Body of pancreas (tissue), 4 donors: ENCODE measurements at regions not wholly inside any gene's neighbourhood (a gene's known extent, or its start where the extent isn't known, plus 50 kb on each side); places are given as distances from the start of the nearest gene placed in this dataset.

Source experiments
- ATAC-seq: fragments of 150-250 bp; one replicate; pipeline ENCODE4 v1.9.1; 2016
- DNase-seq, 4 donors: peaks; one replicate each; pipeline ENCODE4 v3.0.0-alpha.2; 2019
- H3K27ac ChIP-seq, 4 donors: fragments of 200-600 bp; sonication (generic); 1 replicate in 3 of 4; 2 replicates in 1 of 4; pipeline versions ENCODE4 v1.5.1 to v1.6.1; 2016 to 2019; ENCODE audit warnings: mild to moderate bottlenecking in 1 of 4, mixed read lengths in 1 of 4, moderate library complexity in 1 of 4
- H3K27me3 ChIP-seq, 2 donors: fragments of 200-600 bp; sonication (generic); one replicate each; pipeline ENCODE4 v1.6.0; 2016; ENCODE audit warnings: mild to moderate bottlenecking in 1 of 2
- H3K36me3 ChIP-seq, 2 donors: fragments of 200-600 bp; sonication (generic); replicated peaks in 1 of 2; 2 replicates each; pipeline ENCODE4 v1.5.1; 2016; ENCODE audit warnings: low read depth in 2 of 2; ENCODE audit not compliant: insufficient read depth in 1 of 2
- H3K4me1 ChIP-seq: fragments of 200-600 bp; sonication (generic); one replicate; pipeline ENCODE4 v1.6.0; 2016
- H3K4me3 ChIP-seq, 2 donors: fragments of 200-600 bp; sonication (generic); 1 replicate in 1 of 2; 2 replicates in 1 of 2; pipeline ENCODE4 v1.5.1; 2016 to 2019
- H3K9me3 ChIP-seq, 3 donors: fragments of 200-600 bp; sonication (generic); 1 replicate in 2 of 3; 2 replicates in 1 of 3; pipeline ENCODE4 v1.5.1; 2016
- CTCF ChIP-seq, 7 experiments: fragments of 450-650 bp in 4 of 7; fragments of 200-600 bp in 3 of 7; sonication (generic) in 3 of 7; IDR thresholded peaks; one replicate each; pipeline ENCODE4 v1.5.1; 2016 to 2019; ENCODE audit warnings: antibody characterized with exemption in 7 of 7
- POLR2A ChIP-seq, 3 donors: fragments of 450-650 bp; IDR thresholded peaks; one replicate each; pipeline ENCODE4 v1.6.1; 2016; ENCODE audit warnings: antibody characterized with exemption in 3 of 3, mild to moderate bottlenecking in 2 of 3
- WGBS, 2 donors: methylation state at CpG; one replicate each; pipeline ENCODE4 v1.1.5; 2017; 5-methylcytosine and 5-hydroxymethylcytosine counted together
- intact Hi-C: fragments of 100-400 bp; cut with DNase I; formaldehyde crosslinking; loops from one replicate; pipeline ENCODE4 v1.15.1; 2023

DNA sequence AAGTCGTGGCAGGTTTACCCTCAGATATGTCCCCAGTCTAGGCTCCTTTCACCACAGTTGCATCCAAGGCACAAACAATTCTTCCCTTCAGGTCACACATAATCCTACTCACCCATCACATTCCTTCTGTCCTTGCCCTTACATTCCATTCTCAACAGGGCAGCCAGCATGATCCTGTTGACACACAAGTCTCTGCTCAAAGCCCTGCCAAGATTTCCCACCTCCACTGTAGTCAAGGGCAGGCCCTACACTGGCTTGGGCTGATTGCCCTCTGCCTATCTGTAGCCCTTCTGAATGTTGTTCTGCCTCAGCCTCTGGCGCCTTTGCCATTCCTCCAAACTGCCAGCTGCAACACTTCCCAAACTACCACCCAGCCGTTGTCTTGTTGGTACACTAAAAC lies 187.9 kb upstream of the AKR1E2 start:
- Histone ChIP-seq H3K9me3 (no peaks in the 10 kb centered on the region), H3K36me3 (no peaks in the 10 kb centered on the region), H3K27me3 (no peaks in the 10 kb centered on the region), H3K4me3 (no peak overlapping the region), H3K4me1 (no peaks in the 10 kb centered on the region), H3K27ac (no peak overlapping the region)
- DNase-seq (peak in 1 of 4 donors; percentile 14), ATAC-seq (no peak)
- intact Hi-C loops = no loop called here
- no peak for TF ChIP-seq CTCF (IDR thresholded peaks at IDR 0.05)
- no peak for TF ChIP-seq POLR2A (IDR thresholded peaks at IDR 0.05)
- 42 to 47% methylated on average over 3 of the region's 3 CpGs for WGBS, 2 donors

DNA sequence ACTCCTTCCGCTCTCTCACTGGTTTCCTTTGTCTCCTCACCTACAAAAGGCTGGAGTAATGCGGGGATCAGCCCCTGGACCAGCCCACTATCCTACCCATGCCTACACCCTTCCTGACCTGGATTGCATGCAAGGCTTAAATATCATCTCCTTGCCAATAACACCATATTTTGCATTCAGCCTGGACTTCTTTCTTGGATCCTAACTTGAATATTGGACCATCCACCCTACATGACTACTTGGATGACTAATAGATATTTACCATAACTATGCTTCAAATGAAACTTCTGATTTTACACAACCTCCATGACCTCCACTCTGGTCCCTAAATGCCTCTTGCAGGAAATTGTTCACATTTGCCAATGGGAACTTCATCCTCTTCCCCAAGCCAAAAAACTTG lies 188.3 kb upstream of the AKR1E2 start:
- no peak for ATAC-seq
- 81 to 85% methylated on average over 2 of the region's 2 CpGs for WGBS, 2 donors
- no peak for DNase-seq
- TF ChIP-seq POLR2A (IDR thresholded peaks at IDR 0.05) (no peak), CTCF (IDR thresholded peaks at IDR 0.05) (no peak)
- intact Hi-C loops = no loop called here
- no peak overlapping the region for H3K4me3 ChIP-seq
- no peaks in the 10 kb centered on the region for H3K27me3 ChIP-seq
- no peaks in the 10 kb centered on the region for H3K36me3 ChIP-seq
- H3K9me3 ChIP-seq = no peaks in the 10 kb centered on the region
- H3K4me1 ChIP-seq = no peaks in the 10 kb centered on the region
- no peak overlapping the region for H3K27ac ChIP-seq

DNA sequence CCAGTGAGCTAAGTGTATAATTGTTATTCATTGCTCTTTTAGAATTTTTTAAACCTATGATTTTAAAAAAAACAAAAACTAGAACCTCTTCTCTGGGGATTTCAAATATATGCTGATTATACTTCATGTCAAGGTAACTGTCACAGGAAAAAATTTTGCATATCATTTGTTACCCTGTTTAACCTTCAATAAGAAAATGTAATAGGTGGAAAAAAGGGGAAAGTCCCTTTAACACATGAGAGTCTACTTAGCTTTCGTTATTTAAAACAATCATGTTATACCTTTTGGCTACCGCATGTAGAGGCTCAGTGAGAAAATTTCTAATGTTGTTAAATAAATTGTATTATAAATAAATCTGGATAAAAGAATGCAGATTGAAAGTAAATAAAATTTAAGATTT lies 190.1 kb upstream of the AKR1E2 start:
- Histone ChIP-seq H3K4me1 (no peaks in the 10 kb centered on the region), H3K27ac (no peak overlapping the region), H3K9me3 (no peaks in the 10 kb centered on the region), H3K27me3 (no peaks in the 10 kb centered on the region), H3K4me3 (no peak overlapping the region), H3K36me3 (no peaks in the 10 kb centered on the region)
- no peak for ATAC-seq
- TF ChIP-seq CTCF (IDR thresholded peaks at IDR 0.05) (no peak), POLR2A (IDR thresholded peaks at IDR 0.05) (no peak)
- 73 to 83% methylated on average over 2 of the region's 2 CpGs for WGBS, 2 donors
- no peak for DNase-seq
- intact Hi-C loops = no loop called here

DNA sequence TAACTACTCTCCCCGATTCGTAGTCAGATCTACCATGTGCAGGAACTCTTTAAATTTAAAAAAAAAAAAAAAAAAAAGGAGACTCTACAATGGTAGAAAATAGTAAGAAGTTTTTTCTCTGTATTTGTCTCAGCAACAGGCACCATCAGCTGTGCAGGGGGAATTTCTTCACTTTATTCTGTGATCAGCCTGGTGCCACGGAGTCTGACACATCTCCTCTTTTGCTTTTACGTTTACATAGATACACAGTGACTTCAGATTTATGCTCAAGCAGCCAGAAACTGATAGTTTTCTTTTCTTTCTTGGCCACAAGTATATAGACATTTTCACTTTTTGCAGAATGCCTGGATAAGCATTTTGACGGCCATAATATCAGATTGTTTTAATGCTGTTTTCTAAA lies 190.6 kb upstream of the AKR1E2 start:
- 57 to 58% methylated on average over 5 of the region's 5 CpGs for WGBS, 2 donors
- intact Hi-C loops = no loop called here
- ATAC-seq = no peak
- no peaks in the 10 kb centered on the region for H3K27me3 ChIP-seq
- H3K9me3 ChIP-seq = no peaks in the 10 kb centered on the region
- H3K36me3 ChIP-seq = no peaks in the 10 kb centered on the region
- H3K27ac ChIP-seq = no peak overlapping the region
- no peaks in the 10 kb centered on the region for H3K4me1 ChIP-seq
- DNase-seq = no peak
- TF ChIP-seq POLR2A (IDR thresholded peaks at IDR 0.05) (no peak), CTCF (IDR thresholded peaks at IDR 0.05) (no peak)
- no peak overlapping the region for H3K4me3 ChIP-seq

DNA sequence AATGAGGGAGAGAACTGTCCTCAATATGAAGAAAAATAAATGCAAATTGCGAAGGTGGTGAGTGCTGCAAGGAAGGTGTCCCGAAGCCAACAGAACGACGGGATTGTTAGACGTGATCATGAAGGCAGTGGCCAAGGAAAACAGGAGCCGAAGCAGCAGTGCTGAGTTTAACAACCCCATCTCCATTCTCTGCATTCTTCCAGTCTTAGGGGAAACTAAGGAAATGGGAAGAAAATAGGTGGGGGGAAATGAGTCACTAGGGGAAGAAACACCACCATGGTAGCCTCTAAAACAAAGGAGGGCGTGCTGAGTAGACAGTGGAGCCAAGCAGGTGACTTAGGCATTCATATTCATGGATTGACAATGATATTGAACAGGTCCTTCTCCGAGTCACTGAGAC lies 192.2 kb upstream of the AKR1E2 start:
- DNase-seq = no peak
- no peaks in the 10 kb centered on the region for H3K27me3 ChIP-seq
- no peak overlapping the region for H3K27ac ChIP-seq
- H3K36me3 ChIP-seq = no peaks in the 10 kb centered on the region
- H3K4me3 ChIP-seq = no peak overlapping the region
- H3K9me3 ChIP-seq = no peaks in the 10 kb centered on the region
- intact Hi-C loops = no loop called here
- no peaks in the 10 kb centered on the region for H3K4me1 ChIP-seq
- no peak for TF ChIP-seq CTCF (IDR thresholded peaks at IDR 0.05)
- no peak for TF ChIP-seq POLR2A (IDR thresholded peaks at IDR 0.05)
- no peak for ATAC-seq
- 63 to 76% methylated on average over 8 of the region's 8 CpGs for WGBS, 2 donors
